CD14-positive monocyte (primary cell): ENCODE measurements at regions not wholly inside any gene's neighbourhood (a gene's known extent, or its start where the extent isn't known, plus 50 kb on each side); places are given as distances from the start of the nearest gene placed in this dataset.

Experiments used
- DNase-seq, 3 donors: peaks; one replicate each; pipeline ENCODE4 v3.0.0-alpha.2; 2011 to 2022
- H2AFZ ChIP-seq: 2 replicates; pipeline ENCODE4 v1.6.0; 2012; ENCODE audit warnings: mild to moderate bottlenecking, low read depth, low read length, inconsistent platforms; ENCODE audit not compliant: insufficient read depth, poor library complexity, severe bottlenecking
- H3K27ac ChIP-seq, 2 donors: 1 replicate in 1 of 2; 2 replicates in 1 of 2; pipeline ENCODE4 v1.5.1; 2012 to 2013; ENCODE audit warnings: low read length in 2 of 2, control low read depth in 1 of 2, inconsistent platforms in 1 of 2, low read depth in 1 of 2, mild to moderate bottlenecking in 1 of 2
- H3K27me3 ChIP-seq, 2 donors: one replicate each; pipeline versions ENCODE4 v1.6.0 to v1.6.1; 2011 to 2013; ENCODE audit warnings: low read length in 2 of 2; ENCODE audit not compliant: control insufficient read depth in 2 of 2, insufficient read depth in 2 of 2
- H3K36me3 ChIP-seq, 2 donors: replicated peaks in 1 of 2; 1 replicate in 1 of 2; 2 replicates in 1 of 2; pipeline versions ENCODE4 v1.5.1 to v1.6.1; 2012 to 2013; ENCODE audit warnings: low read length in 2 of 2, control low read depth in 1 of 2, inconsistent platforms in 1 of 2, mild to moderate bottlenecking in 1 of 2; ENCODE audit not compliant: insufficient read depth in 2 of 2, control insufficient read depth in 1 of 2
- H3K4me1 ChIP-seq, 2 donors: 1 replicate in 1 of 2; 2 replicates in 1 of 2; pipeline versions ENCODE4 v1.5.1 to v1.6.1; 2012 to 2013; ENCODE audit warnings: low read length in 2 of 2, control low read depth in 1 of 2, inconsistent platforms in 1 of 2, mild to moderate bottlenecking in 1 of 2, moderate library complexity in 1 of 2; ENCODE audit not compliant: insufficient read depth in 2 of 2, control insufficient read depth in 1 of 2
- H3K4me2 ChIP-seq: replicated peaks from 2 replicates; pipeline ENCODE3; 2012; ENCODE audit warnings: low read length, moderate library complexity, mild to moderate bottlenecking; ENCODE audit not compliant: poor library complexity, severe bottlenecking; ENCODE audit errors: extremely low read depth
- H3K4me3 ChIP-seq, 3 experiments: fragments of 200-600 bp in 1 of 3; sonication (generic) in 1 of 3; replicated peaks in 1 of 3; 1 replicate in 2 of 3; 2 replicates in 1 of 3; pipeline ENCODE4 v1.5.1; 2011 to 2013; ENCODE audit warnings: low read length in 3 of 3, mild to moderate bottlenecking in 3 of 3, control low read depth in 2 of 3, low read depth in 2 of 3, inconsistent platforms in 1 of 3, moderate library complexity in 1 of 3
- H3K79me2 ChIP-seq: 2 replicates; pipeline ENCODE4 v1.6.0; 2012; ENCODE audit warnings: mild to moderate bottlenecking, control low read depth, inconsistent platforms, low read length, moderate library complexity; ENCODE audit not compliant: insufficient read depth
- H3K9ac ChIP-seq: 2 replicates; pipeline ENCODE4 v1.6.0; 2017; ENCODE audit warnings: low read length, mild to moderate bottlenecking; ENCODE audit not compliant: insufficient read depth, poor library complexity, severe bottlenecking
- H3K9me3 ChIP-seq, 2 donors: replicated peaks in 1 of 2; 1 replicate in 1 of 2; 2 replicates in 1 of 2; pipeline versions ENCODE4 v1.5.1 to v1.6.1; 2012 to 2013; ENCODE audit warnings: low read length in 2 of 2, control low read depth in 1 of 2; ENCODE audit not compliant: control insufficient read depth in 1 of 2, insufficient read depth in 1 of 2
- H4K20me1 ChIP-seq: 2 replicates; pipeline ENCODE4 v1.6.0; 2012; ENCODE audit warnings: mild to moderate bottlenecking, low read length, control low read depth, moderate library complexity; ENCODE audit not compliant: insufficient read depth
- H3K27ac Mint-ChIP-seq, 7 donors: one replicate each; pipeline ENCODE4 v1.8.0; 2020; ENCODE audit warnings: mild to moderate bottlenecking in 7 of 7, mixed read lengths in 7 of 7, moderate library complexity in 6 of 7, inconsistent platforms in 2 of 7
- H3K27me3 Mint-ChIP-seq, 3 donors: one replicate each; pipeline ENCODE4 v1.8.0; 2021 to 2022; ENCODE audit warnings: low read depth in 3 of 3, mild to moderate bottlenecking in 3 of 3, mixed read lengths in 3 of 3, moderate library complexity in 3 of 3, inconsistent platforms in 1 of 3
- H3K36me3 Mint-ChIP-seq, 2 donors: one replicate each; pipeline ENCODE4 v1.8.0; 2020; ENCODE audit warnings: mixed read lengths in 2 of 2, inconsistent platforms in 1 of 2, mild to moderate bottlenecking in 1 of 2
- H3K4me1 Mint-ChIP-seq: one replicate; pipeline ENCODE4 v1.8.0; 2020; ENCODE audit warnings: mild to moderate bottlenecking, mixed read lengths
- H3K4me3 Mint-ChIP-seq, 2 donors: one replicate each; pipeline ENCODE4 v1.8.0; 2020; ENCODE audit warnings: mild to moderate bottlenecking in 2 of 2, mixed read lengths in 2 of 2, moderate library complexity in 1 of 2
- H3K9me3 Mint-ChIP-seq, 7 donors: one replicate each; pipeline ENCODE4 v1.8.0; 2020 to 2022; ENCODE audit warnings: mixed read lengths in 7 of 7, mild to moderate bottlenecking in 6 of 7, moderate library complexity in 6 of 7, inconsistent platforms in 2 of 7
- CTCF ChIP-seq: fragments of 200-600 bp; IDR thresholded peaks from one replicate; pipeline ENCODE4 v1.8.0; 2022; ENCODE audit warnings: antibody characterized with exemption, mild to moderate bottlenecking
- WGBS: methylation state at CpG from one replicate; pipeline ENCODE4 v1.1.5; 2013; ENCODE audit warnings: missing lambda C conversion rate; ENCODE audit not compliant: insufficient coverage; 5-methylcytosine and 5-hydroxymethylcytosine counted together
- intact Hi-C, 2 donors: fragments of 100-400 bp; cut with micrococcal nuclease; formaldehyde crosslinking; loops; one replicate each; pipeline versions ENCODE4 v1.15.0 to v1.15.1; 2023

GRCh38 chr1:225720937-225721336 lies 56.7 kb upstream of the SRP9 start:
- Mint-ChIP-seq H3K27ac (no peak overlapping the region), H3K36me3 (no peaks in the 10 kb centered on the region), H3K4me1 (peaks cover 15% of the 10 kb centered on the region), H3K4me3 (no peak overlapping the region), H3K9me3 (peaks cover 0 to 3% (median 1%) of the 10 kb centered on the region in 7 donors), H3K27me3 (peaks cover 0 to 6% (median 4%) of the 10 kb centered on the region in 3 donors)
- Histone ChIP-seq H3K4me3 (no peak overlapping the region), H3K36me3 (no peaks in the 10 kb centered on the region), H3K4me1 (peaks cover 7 to 11% of the 10 kb centered on the region in 2 donors), H3K27me3 (no peaks in the 10 kb centered on the region), H3K27ac (no peak overlapping the region), H3K9ac (no peak overlapping the region), H3K9me3 (no peaks in the 10 kb centered on the region), H3K4me2 (no peak overlapping the region), H3K79me2 (no peaks in the 10 kb centered on the region), H2AFZ (no peak overlapping the region), H4K20me1 (no peaks in the 10 kb centered on the region)
- 97% methylated on average over 4 of the region's 4 CpGs for WGBS
- TF ChIP-seq CTCF, result no peak
- no peak for DNase-seq
- intact Hi-C loops, result no loop called here

GRCh38 chr1:225724251-225724650 lies 53.4 kb upstream of the SRP9 start:
- Mint-ChIP-seq H3K4me3 (no peak overlapping the region), H3K4me1 (peaks cover 15% of the 10 kb centered on the region), H3K9me3 (peaks cover 0 to 6% (median 1%) of the 10 kb centered on the region in 7 donors), H3K27me3 (peaks cover 0 to 4% (median 3%) of the 10 kb centered on the region in 3 donors), H3K27ac (peak overlapping the region in 1 of 7 donors; percentile 8), H3K36me3 (no peaks in the 10 kb centered on the region)
- TF ChIP-seq CTCF, result no peak
- H3K27me3 ChIP-seq, result no peaks in the 10 kb centered on the region
- no peak overlapping the region for H3K9ac ChIP-seq
- DNase-seq, result no peak
- H3K4me2 ChIP-seq, result no peak overlapping the region
- no peaks in the 10 kb centered on the region for H3K36me3 ChIP-seq
- no peak overlapping the region for H3K4me3 ChIP-seq
- no peaks in the 10 kb centered on the region for H4K20me1 ChIP-seq
- 100% methylated on average over 4 of the region's 4 CpGs for WGBS
- no peaks in the 10 kb centered on the region for H3K9me3 ChIP-seq
- no peaks in the 10 kb centered on the region for H3K79me2 ChIP-seq
- H3K4me1 ChIP-seq, result peaks cover 7 to 11% of the 10 kb centered on the region in 2 donors
- no peak overlapping the region for H3K27ac ChIP-seq
- no peak overlapping the region for H2AFZ ChIP-seq
- intact Hi-C loops, result no loop called here
